GM19455 (cell line): ENCODE measurements at regions not wholly inside any gene's neighbourhood (a gene's known extent, or its start where the extent isn't known, plus 50 kb on each side); places are given as distances from the start of the nearest gene placed in this dataset.
"Not testable (repeated sequence)": the region's sequence is repeated elsewhere in the genome, so short reads cannot be mapped to it uniquely, and the experiment has no call there.

ENCODE experiments used
- ATAC-seq: cut with Tn5 transposase; IDR thresholded peaks from one replicate; pipeline ENCODE4 v1.9.1; 2021; ENCODE audit not compliant: unreplicated experiment

DNA sequence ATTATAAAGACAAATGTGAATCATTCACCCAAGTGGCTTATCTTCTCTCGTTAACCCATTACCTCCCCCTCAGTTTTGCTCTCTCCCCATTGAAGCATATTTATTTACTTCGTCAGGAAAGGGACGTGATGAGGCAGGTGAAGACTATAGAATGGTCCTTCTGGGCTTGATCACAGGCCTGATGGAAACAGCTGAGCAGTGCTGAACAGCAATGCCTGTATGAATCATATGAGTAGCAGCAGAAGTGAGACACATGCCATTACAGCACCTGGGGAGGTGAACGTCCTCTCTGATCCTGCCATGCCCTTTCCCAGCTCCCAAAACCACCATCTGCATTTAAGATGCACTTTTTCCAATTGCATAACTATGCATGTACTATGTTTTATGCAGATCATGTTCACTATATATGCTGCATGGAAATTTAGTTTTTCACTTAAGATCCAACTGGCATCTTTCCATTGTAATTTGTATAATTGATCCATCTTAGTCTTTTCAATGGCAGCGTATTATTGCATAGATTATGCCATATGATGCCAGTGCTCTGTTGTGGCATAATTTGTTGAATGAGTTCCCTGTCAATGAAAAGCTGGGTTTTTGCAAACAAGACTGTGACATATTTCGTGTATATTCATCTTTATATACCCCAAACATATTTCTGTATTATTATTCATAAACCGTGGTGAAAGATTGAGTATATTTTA, 105.3 kb downstream of the CXCL12 start:
- ATAC-seq: no peak

DNA sequence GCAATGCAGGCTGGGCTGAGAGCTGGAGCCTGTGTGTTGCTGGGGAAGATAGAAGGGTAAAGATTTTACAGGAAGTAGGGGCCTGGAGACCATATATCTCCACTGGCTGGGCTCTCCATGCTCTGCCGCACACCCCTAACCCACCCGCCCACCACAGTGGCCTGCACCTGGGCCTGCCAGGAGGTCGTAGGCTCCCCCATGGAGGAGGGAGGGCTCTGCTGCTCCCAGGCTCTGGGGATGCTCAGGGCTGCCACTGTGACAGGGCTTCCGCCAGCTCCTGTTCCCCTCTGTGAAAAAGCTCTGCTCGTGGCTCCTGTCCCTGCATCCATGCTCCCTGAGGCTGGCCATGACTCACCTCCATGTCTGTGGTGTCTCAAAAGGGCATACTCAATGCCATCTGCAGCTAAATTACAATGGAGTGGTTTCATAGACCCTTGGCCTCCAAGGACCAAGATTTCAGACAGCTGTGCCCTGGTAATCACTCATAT, 106.0 kb downstream of the CXCL12 start:
- ATAC-seq: no peak

GRCh38 chr10:44268435-44268948, 116.4 kb downstream of the CXCL12 start:
- not testable (repeated sequence) for ATAC-seq

DNA sequence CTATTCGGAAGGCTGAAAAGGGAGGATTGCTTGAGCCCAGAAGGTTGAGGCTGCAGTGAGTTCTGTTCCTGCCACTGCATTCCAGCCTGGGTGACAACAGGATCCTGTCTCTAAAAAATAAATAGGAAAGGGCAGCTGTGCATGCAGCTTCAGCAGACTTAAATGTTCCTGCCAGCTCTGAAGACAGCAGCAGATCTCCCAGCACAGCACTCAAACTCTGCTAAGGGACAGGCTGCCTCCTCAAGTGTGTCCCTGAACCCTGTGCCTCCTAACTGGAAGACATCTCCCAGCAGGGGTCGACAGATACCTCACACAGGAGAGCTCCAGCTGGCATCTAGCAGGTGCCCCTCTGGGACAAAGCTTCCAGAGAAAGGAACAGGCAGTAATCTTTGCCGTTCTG, 117.9 kb downstream of the CXCL12 start:
- ATAC-seq: no peak

- ATAC-seq: no peak
Measured at GRCh38 chr10:44264244-44264643, 120.7 kb downstream of the CXCL12 start.

DNA sequence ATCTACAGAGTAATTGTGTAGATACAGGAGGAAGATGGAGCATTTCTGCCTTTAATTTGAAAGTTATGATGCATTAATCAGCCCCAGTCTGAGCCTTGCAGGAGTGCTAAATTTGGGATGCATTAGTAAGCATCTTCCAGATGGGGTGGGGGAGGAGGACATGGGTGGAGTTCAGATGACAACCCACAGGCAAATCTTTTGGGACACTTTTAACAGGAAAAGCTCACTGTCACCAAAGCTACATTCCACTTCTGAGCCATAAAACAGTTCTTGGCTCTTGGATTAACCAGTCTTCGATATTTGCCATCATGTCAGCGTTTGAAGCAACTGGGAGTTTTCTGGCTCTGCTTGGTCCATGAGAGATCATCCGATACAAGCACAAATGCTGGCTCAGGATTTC, 121.1 kb downstream of the CXCL12 start:
- ATAC-seq: no peak

- ATAC-seq: no peak
Measured at GRCh38 chr10:44262551-44263251, 122.2 kb downstream of the CXCL12 start.

DNA sequence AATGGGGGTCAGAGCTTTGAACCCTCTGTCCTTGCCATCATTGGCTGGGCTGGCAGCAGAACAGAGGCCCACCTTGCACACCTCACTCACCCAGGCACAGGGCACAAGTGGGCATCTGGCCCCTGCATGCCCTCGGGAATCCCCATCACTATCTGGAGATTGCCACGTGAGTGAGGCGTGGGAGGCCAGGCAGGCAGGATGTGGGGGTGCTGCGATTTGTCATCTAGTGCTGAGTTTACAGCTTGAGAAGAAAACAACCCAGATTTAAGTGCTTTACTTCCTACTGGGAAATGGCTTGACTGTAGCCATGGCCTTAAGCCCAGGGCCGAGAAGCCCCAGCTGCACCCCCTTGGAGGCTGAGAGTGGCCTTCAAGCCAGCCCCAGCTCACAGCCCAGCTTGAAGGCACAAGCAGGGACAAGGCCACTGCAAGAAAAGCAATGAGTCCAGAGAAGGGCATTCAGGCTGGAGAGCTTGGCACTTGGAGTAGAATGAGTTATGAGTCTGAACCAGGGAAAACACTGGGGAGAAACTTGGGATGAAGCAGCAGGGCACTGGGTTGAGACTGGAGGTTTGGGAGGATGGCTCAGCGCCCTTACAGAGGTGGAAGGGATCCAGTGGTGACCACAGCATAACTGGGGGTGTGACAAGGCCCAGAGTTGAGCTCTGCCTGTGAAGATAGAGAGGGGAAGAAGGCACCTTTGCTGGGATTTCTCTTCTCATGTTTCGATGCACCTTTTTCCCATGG, 123.0 kb downstream of the CXCL12 start:
- ATAC-seq: no peak

GRCh38 chr10:44261296-44261695, 123.6 kb downstream of the CXCL12 start:
- no peak for ATAC-seq

GRCh38 chr10:44260286-44260928, 124.5 kb downstream of the CXCL12 start:
- ATAC-seq: peak; percentile 45

- no peak for ATAC-seq
Measured at GRCh38 chr10:44259090-44259874, 125.6 kb downstream of the CXCL12 start.

GRCh38 chr10:44258460-44259089, 126.3 kb downstream of the CXCL12 start:
- no peak for ATAC-seq

- ATAC-seq: no peak
Measured at GRCh38 chr10:44258019-44258418, 126.9 kb downstream of the CXCL12 start.

DNA sequence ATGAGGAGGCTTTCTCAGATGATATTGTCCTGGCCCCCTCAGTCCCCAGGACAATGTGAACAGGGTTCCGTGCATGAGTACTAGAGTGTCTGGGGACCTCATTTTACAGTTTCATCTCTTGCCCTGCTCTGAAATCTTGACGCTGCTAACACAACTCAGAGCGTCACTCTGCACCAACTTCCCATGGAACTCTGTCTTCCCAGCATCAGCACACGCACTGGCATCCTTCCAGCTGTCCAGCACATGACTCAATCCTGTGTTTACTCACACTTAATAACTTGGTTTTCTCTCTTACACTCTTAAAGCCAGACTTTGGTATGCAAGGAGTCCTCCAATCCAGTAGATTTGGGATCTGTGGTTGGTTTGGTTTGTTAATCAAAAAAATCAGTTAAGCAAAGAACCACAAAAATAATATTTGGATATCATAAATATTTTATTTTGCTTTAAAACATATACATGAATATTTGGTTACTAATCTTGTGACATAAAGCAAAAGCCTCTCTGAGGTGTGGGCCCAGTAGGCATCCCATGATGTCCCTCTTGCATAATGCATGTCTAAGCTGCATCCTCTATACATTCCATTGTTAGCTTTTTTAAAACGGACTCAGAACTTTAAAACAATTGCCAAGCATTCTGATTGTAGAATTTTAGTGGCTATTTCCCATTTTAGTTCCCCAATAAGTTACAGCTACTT, 131.0 kb downstream of the CXCL12 start:
- no peak for ATAC-seq

DNA sequence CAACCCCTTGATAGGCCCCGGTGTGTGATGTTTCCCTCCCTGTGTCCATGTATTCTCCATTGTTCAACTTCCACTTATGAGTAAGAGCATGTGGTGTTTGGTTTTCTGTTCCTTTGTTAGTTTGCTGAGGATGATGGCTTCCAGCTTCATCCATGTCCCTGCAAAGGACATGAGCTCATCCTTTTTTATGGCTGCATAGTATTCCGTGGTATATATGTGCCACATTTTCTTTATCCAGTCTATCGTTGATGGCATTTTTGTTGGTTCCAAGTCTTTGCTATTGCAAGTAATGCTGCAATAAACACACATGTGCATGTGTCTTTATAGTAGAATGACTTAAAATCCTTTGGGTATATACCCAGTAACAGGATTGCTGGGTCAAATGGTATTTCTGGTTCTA, 132.3 kb downstream of the CXCL12 start:
- ATAC-seq: not testable (repeated sequence)

DNA sequence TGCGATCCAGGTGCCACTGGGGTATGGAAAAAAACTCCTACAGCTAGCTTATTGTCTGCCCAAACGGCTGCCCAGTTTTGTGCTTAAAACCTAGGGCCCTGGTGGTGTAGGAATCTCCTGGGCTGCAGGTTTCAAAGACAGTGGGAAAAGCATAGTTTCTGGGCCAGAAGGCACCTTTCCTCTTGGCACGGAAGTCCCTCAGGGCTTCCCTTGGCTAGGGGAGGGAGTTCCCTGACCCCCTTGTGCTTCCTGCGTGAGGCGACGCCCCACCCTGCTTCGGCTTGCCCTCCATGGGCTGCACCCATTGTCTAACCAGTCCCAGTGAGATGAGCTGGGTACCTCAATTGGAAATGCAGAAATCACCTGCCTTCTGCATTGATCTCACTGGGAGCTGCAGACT, 135.0 kb downstream of the CXCL12 start:
- ATAC-seq: not testable (repeated sequence)

DNA sequence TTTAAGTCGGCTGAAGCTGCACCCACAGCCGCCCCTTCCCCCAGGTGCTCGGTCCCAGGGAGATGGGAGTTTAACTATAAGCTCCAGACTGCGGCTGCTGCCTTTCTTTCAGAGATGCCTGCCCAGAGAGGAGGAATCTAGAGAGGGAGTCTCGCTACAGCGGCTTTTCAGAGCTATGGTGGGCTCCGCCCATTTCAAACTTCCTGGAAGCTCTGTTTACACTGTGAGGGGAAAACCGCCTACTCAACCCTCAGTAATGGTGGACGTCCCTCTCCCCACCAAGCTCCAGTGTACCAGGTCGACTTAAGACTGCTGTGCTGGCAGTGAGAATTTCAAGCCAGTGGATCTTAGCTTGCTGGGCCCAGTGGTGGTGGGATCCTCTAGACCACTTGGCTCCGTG, 135.4 kb downstream of the CXCL12 start:
- no peak for ATAC-seq

DNA sequence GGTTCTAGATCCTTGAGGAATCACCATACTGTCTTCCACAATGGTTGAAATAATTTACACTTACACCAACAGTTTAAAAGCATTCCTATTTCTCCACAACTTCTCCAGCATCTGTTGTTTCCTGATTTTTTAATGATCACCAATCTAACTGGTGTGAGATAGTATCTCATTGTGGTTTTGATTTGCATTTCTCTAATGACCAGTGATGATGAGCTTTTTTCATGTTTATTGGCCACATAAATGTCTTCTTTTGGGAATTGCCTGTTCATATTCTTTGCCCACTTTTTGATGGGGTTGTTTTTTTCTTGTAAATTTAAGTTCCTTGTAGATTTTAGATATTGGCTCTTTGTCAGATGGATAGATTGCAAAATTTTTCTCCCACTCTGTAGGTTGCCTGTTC, 138.2 kb downstream of the CXCL12 start:
- not testable (repeated sequence) for ATAC-seq

GRCh38 chr10:44246287-44246686, 138.6 kb downstream of the CXCL12 start:
- not testable (repeated sequence) for ATAC-seq
